HG03066 (cell line): ENCODE measurements at regions not wholly inside any gene's neighbourhood (a gene's known extent, or its start where the extent isn't known, plus 50 kb on each side); places are given as distances from the start of the nearest gene placed in this dataset.
"Not testable (repeated sequence)": the region's sequence is repeated elsewhere in the genome, so short reads cannot be mapped to it uniquely, and the experiment has no call there.

Experiments
- ATAC-seq: cut with Tn5 transposase; IDR thresholded peaks from one replicate; pipeline ENCODE4 v1.9.1; 2021; ENCODE audit warnings: low read depth; ENCODE audit not compliant: unreplicated experiment

DNA sequence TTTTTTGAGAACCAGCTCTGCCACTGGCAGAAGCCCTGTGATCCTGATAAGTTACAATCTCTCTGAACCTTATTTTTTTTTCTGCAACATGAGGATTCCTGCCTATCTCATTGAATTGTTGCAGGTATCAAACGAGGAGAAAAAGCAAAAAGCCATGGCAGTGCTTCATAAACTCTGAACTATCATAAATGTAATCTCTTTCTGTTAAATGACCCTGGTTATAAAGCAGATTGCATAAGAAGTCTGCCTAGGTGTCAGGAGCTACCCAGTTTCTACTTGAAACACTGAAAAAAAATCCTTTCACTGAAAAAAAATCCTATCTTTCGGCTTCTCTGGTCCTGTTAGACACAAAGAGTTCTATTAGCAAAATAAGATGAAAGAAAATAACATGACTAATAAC is 172.7 kb downstream of the FAM43A start:
- ATAC-seq = no peak

- ATAC-seq = no peak
Observed at GRCh38 chr3:194860725-194861124, 175.0 kb downstream of the FAM43A start.

DNA sequence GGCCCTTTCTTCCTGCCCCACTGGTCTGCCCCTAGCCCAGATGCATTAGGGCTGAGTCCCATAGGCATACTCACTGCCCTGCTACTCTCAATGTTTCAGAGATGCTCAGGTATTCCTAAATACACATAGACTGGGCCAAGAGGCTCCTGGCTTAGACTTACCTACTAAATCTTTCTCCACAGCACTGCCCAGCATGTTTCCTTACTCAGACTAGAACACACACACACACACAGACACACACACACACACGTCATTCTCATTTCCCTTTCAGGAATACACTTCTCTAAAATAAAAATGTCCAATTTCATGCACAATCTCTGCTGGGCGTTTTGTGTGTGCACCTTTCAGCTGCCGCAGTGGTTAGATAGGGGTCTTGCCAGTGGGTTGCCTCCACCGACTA is 175.7 kb downstream of the FAM43A start:
- no peak for ATAC-seq

DNA sequence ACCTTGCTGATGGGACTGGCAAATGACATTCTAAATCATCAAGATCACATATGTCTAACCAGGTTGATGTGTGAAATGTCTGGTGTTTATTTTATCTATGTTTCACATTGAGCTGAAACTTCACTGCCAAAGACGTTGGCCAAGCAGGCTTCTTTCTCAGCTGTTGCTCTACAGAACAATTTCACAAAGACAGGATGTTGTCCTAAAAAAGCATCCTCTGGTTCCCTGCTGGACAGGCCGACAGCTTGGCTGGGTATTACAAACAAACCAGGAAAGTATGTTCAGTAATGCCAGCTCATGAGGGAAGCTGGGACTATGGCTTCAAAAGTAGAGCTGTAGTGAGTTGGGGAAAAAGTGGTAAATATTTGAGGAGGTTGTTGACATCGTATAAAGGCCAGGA is 179.4 kb downstream of the FAM43A start:
- ATAC-seq = no peak

- ATAC-seq = no peak
Observed at GRCh38 chr3:194865615-194866014, 179.9 kb downstream of the FAM43A start.

DNA sequence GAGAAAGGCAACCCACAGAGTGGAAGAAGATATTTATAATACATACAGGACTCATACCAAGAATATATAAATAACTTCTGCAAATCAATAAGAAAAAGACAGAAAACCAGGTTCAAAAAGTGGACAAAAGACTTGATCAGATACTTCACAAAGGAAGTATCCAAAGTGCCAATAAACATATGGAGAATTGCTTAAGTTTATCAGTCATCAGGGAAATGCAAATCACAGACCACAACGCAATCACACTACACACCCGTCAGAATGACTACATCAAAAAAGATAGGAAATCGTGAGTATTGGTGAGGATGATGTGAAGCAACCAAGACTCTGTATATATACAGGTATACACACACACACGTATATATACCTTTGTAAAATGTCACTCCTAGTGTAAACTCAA is 180.6 kb downstream of the FAM43A start:
- no peak for ATAC-seq

DNA sequence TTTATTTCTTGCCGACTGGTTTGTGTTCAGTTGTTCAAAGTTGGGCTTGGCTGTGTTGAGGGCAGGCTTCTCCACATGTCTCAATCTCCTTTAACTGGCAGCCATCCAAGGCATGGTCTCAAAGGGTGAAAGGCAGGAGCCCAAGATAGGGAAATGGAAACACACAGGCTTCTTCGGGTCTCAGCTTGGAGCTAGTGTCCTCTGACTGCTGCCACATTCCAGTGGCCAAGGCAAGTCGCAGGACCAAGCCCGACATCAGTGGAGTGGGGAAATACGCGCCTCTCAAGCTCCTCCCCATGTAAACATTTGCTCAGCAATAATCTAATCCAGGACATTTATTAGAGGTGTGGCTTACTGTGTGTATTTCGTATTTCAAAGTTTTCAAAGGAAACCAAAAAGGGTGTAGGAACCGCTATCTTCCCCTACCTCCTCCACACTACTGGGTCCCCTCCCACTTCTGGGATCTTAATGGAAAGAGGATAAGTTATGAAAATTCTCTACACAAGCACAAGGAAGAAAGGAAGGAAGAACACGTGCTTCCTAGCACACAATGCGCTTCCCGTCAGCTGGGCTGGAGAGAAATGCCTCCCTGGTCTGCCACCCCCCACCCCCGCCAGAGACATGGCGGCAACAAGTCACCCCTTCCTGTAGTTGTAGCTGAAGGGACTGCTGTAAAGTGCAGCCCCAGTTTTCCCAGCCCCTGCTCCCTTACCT is 181.7 kb downstream of the FAM43A start:
- no peak for ATAC-seq

GRCh38 chr3:194868831-194869230 is 183.1 kb downstream of the FAM43A start:
- no peak for ATAC-seq

- no peak for ATAC-seq
Observed at GRCh38 chr3:194869482-194870169, 183.9 kb downstream of the FAM43A start.

- ATAC-seq = no peak
Observed at GRCh38 chr3:194870394-194871110, 184.9 kb downstream of the FAM43A start.

DNA sequence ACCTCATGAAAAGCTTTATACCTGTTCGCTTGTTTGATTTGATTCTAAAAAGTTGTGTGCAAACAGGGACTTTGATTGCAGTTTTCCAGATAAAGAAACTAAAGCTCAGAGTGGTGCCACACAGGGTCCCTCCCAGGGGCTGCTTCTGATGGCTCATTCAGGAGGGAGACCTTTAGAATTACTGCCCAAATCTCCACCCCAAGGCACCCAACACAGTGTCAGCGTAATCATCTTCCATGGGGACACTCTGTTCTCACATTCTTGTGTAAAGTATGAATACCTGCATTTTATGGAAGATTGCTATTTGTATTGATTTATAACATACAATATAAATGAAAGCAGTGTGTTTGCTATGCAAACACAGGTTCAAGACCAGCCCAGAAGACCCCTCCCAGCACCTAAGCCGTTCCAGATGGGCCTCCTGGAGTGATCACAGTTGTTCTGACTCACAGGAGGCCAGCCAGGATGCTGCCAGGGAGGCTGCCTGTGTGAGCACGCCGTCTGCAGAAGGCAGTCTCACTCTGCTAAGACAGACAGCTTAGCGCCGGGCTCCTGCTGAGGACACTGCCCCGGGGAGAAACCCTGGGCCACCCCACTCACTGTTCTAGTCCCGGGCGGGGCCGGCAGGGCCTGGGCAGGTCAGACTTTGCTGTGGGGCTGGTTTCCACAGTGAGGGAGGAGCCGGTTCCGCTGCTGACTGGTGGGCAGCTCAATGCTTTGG is 185.6 kb downstream of the FAM43A start:
- no peak for ATAC-seq

DNA sequence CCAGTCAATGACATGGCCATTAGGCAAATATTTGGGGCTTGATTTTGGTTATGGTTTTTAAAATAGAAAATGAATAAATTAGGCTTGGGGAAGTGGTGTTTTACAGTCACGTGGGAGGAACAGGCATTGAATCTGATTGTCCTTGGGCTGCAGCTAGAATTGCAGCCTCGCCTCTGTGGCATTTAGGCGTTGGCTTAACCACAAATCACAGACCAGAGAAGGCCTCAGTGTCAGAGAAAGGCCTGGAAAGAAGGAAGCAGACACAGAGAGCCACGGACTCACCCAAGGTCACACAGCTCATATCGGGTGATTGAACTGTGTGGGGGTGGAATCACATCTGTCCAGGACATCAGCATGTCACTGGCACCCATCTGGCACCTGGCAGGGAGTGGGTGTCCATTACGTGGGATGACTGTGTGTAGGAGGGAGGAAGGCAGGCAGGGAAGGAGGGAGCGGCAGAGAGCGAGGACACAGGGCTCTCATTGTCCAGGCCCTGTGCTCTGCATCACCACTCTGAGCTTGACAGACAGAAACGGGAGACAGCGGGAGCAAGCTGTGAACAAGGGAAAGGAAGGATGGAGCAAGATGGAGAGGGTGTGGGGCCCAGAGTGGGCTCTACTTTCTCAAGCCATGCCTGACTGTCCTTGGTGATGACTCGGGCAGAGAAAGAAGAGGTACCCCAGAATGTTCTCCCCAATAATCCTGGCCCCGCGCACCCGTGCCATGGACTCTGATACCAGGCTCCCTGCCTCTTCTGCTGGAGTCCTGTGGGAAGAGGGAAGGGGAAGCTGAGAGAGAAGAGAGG is 186.4 kb downstream of the FAM43A start:
- no peak for ATAC-seq

- no peak for ATAC-seq
Observed at GRCh38 chr3:194872669-194872977, 186.9 kb downstream of the FAM43A start.

GRCh38 chr3:194873474-194873873 is 187.8 kb downstream of the FAM43A start:
- ATAC-seq = not testable (repeated sequence)

GRCh38 chr3:194874206-194874605 is 188.5 kb downstream of the FAM43A start:
- no peak for ATAC-seq

DNA sequence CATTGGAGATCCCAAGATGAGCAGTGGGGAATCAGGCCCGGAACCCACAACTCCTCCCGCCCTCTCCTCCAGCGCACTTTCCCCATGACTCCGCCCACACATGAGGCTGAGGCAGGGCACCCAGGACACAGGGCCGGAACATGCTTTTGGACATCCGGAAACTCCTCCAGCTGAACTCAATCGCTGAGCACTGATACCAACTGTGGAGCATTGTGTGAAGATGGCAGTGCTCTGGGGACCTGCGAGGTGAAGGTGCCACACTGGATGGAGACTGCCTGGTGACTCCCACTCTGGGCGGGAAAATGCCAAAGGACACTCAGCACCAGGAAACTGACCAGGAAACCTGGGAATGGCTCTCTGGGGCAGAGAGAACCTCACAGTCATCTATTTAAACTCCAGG is 189.1 kb downstream of the FAM43A start:
- ATAC-seq = no peak

GRCh38 chr3:194875581-194876402 is 190.1 kb downstream of the FAM43A start:
- ATAC-seq = no peak

DNA sequence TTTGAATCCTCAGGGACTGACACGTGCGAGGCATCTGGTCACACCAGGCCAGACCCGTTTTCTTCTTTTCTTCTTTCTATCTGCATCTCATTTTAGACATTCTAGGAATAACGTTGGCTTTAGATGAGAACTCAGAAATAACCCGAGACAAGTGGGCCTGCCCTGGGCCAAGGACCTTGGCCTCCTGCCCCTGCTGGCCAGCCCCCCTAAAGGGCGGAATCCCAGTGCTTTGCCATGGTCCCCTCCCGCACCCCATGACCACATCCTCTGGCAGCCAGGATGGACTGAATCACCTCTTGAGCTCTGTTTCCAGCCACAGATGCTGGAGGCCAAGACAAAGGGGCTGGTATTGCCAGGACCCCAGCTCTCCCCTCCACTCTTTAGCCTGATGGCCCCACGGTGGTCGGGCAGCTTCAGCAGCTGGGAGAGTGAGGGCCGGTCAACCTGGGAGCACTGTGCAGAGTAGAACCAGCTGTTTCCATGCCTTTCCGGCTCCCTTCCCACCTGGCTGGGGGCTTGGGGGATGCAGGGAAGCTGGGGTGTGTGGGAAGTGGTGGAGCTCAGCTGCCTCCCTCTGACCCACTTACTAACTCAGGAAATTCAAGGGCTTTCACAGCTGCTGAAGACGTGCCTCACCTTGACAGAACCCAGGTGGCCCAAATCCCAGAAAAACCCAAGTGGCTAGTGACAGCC is 190.9 kb downstream of the FAM43A start:
- ATAC-seq = no peak
